Activated T-cell treated with anti-CD3 and anti-CD28 coated beads, Interleukin-2, amount 50 U/mL, for 4 hours (primary cell): ENCODE measurements at regions not wholly inside any gene's neighbourhood (a gene's known extent, or its start where the extent isn't known, plus 50 kb on each side); places are given as distances from the start of the nearest gene placed in this dataset.

Source experiments
- ATAC-seq, 2 donors: fragments of 200-7000 bp; cut with Tn5 transposase; one replicate each; pipeline ENCODE4 v1.10.0; 2021
- DNase-seq: peaks from one replicate; pipeline ENCODE4 v3.0.0-alpha.2; 2020
- H3K27me3 Mint-ChIP-seq: one replicate; pipeline ENCODE4 v1.8.0; 2021; ENCODE audit warnings: low read depth, mixed read lengths
- H3K36me3 Mint-ChIP-seq: one replicate; pipeline ENCODE4 v1.8.0; 2022; ENCODE audit warnings: mixed read lengths; ENCODE audit not compliant: insufficient read depth
- H3K4me1 Mint-ChIP-seq: one replicate; pipeline ENCODE4 v1.8.0; 2021; ENCODE audit warnings: low read depth, mixed read lengths
- H3K4me3 Mint-ChIP-seq: one replicate; pipeline ENCODE4 v1.8.0; 2021; ENCODE audit warnings: mild to moderate bottlenecking, moderate library complexity, mixed read lengths
- H3K9me3 Mint-ChIP-seq: one replicate; pipeline ENCODE4 v1.8.0; 2021; ENCODE audit warnings: mixed read lengths

- ATAC-seq (no peak), DNase-seq (no peak)
- Mint-ChIP-seq H3K9me3 (no peaks in the 10 kb centered on the region), H3K4me1 (no peaks in the 10 kb centered on the region), H3K36me3 (no peaks in the 10 kb centered on the region), H3K27me3 (no peaks in the 10 kb centered on the region), H3K4me3 (no peak overlapping the region)
Measured at GRCh38 chr3:5441401-5441800, 253.9 kb downstream of the EDEM1 start.

GRCh38 chr3:5442106-5442785 is 254.7 kb downstream of the EDEM1 start:
- Mint-ChIP-seq H3K9me3 (no peaks in the 10 kb centered on the region), H3K4me1 (no peaks in the 10 kb centered on the region), H3K27me3 (no peaks in the 10 kb centered on the region), H3K36me3 (no peaks in the 10 kb centered on the region), H3K4me3 (no peak overlapping the region)
- no peak for ATAC-seq
- DNase-seq, result no peak

- no peak for ATAC-seq
Measured at GRCh38 chr3:5442786-5443138, 255.3 kb downstream of the EDEM1 start.

GRCh38 chr3:5444253-5444652 is 256.7 kb downstream of the EDEM1 start:
- no peaks in the 10 kb centered on the region for H3K9me3 Mint-ChIP-seq
- ATAC-seq (no peak), DNase-seq (no peak)
- no peaks in the 10 kb centered on the region for H3K4me1 Mint-ChIP-seq
- H3K27me3 Mint-ChIP-seq, result no peaks in the 10 kb centered on the region
- no peaks in the 10 kb centered on the region for H3K36me3 Mint-ChIP-seq
- H3K4me3 Mint-ChIP-seq, result no peak overlapping the region

More at GRCh38 chr3:5442786-5443138, 255.3 kb downstream of the EDEM1 start:
- no peak for DNase-seq
- no peaks in the 10 kb centered on the region for H3K27me3 Mint-ChIP-seq
- no peaks in the 10 kb centered on the region for H3K36me3 Mint-ChIP-seq
- H3K4me3 Mint-ChIP-seq, result no peak overlapping the region
- no peaks in the 10 kb centered on the region for H3K4me1 Mint-ChIP-seq
- H3K9me3 Mint-ChIP-seq, result no peaks in the 10 kb centered on the region

- no peaks in the 10 kb centered on the region for H3K27me3 Mint-ChIP-seq
- no peaks in the 10 kb centered on the region for H3K4me1 Mint-ChIP-seq
- no peaks in the 10 kb centered on the region for H3K36me3 Mint-ChIP-seq
- H3K9me3 Mint-ChIP-seq, result no peaks in the 10 kb centered on the region
- DNase-seq, result no peak
- no peak overlapping the region for H3K4me3 Mint-ChIP-seq
- ATAC-seq, result no peak
Measured at GRCh38 chr3:5445676-5446201, 258.2 kb downstream of the EDEM1 start.

GRCh38 chr3:5448246-5448645 is 260.7 kb downstream of the EDEM1 start:
- Mint-ChIP-seq H3K4me1 (no peaks in the 10 kb centered on the region), H3K27me3 (no peaks in the 10 kb centered on the region), H3K36me3 (no peaks in the 10 kb centered on the region), H3K9me3 (no peaks in the 10 kb centered on the region), H3K4me3 (no peak overlapping the region)
- ATAC-seq (no peak), DNase-seq (no peak)

GRCh38 chr3:5448816-5449215 is 261.3 kb downstream of the EDEM1 start:
- no peaks in the 10 kb centered on the region for H3K4me1 Mint-ChIP-seq
- H3K4me3 Mint-ChIP-seq, result no peak overlapping the region
- no peak for ATAC-seq
- no peaks in the 10 kb centered on the region for H3K36me3 Mint-ChIP-seq
- no peak for DNase-seq
- H3K9me3 Mint-ChIP-seq, result no peaks in the 10 kb centered on the region
- no peaks in the 10 kb centered on the region for H3K27me3 Mint-ChIP-seq

GRCh38 chr3:5456199-5456598 is 268.7 kb downstream of the EDEM1 start:
- no peaks in the 10 kb centered on the region for H3K4me1 Mint-ChIP-seq
- no peaks in the 10 kb centered on the region for H3K9me3 Mint-ChIP-seq
- H3K27me3 Mint-ChIP-seq, result peaks cover 4% of the 10 kb centered on the region
- DNase-seq, result no peak
- no peak for ATAC-seq
- no peaks in the 10 kb centered on the region for H3K36me3 Mint-ChIP-seq
- H3K4me3 Mint-ChIP-seq, result no peak overlapping the region

GRCh38 chr3:5458526-5458925 is 271.0 kb downstream of the EDEM1 start:
- no peak for DNase-seq
- Mint-ChIP-seq H3K27me3 (peaks cover 4% of the 10 kb centered on the region), H3K4me1 (no peaks in the 10 kb centered on the region), H3K36me3 (no peaks in the 10 kb centered on the region), H3K9me3 (no peaks in the 10 kb centered on the region), H3K4me3 (no peak overlapping the region)
- ATAC-seq, result no peak

GRCh38 chr3:5462086-5462485 is 274.6 kb downstream of the EDEM1 start:
- Mint-ChIP-seq H3K9me3 (no peaks in the 10 kb centered on the region), H3K4me3 (no peak overlapping the region), H3K36me3 (no peaks in the 10 kb centered on the region), H3K27me3 (peaks cover 4% of the 10 kb centered on the region), H3K4me1 (no peaks in the 10 kb centered on the region)
- ATAC-seq (no peak), DNase-seq (no peak)

GRCh38 chr3:5463991-5464390 is 276.5 kb downstream of the EDEM1 start:
- Mint-ChIP-seq H3K36me3 (no peaks in the 10 kb centered on the region), H3K4me3 (no peak overlapping the region), H3K4me1 (no peaks in the 10 kb centered on the region), H3K9me3 (no peaks in the 10 kb centered on the region), H3K27me3 (peaks cover 6% of the 10 kb centered on the region)
- ATAC-seq (no peak), DNase-seq (no peak)

GRCh38 chr3:5464649-5465048 is 277.1 kb downstream of the EDEM1 start:
- no peaks in the 10 kb centered on the region for H3K36me3 Mint-ChIP-seq
- DNase-seq (no peak), ATAC-seq (no peak)
- no peaks in the 10 kb centered on the region for H3K4me1 Mint-ChIP-seq
- peaks cover 6% of the 10 kb centered on the region for H3K27me3 Mint-ChIP-seq
- H3K9me3 Mint-ChIP-seq, result no peaks in the 10 kb centered on the region
- no peak overlapping the region for H3K4me3 Mint-ChIP-seq

GRCh38 chr3:5465183-5465582 is 277.7 kb downstream of the EDEM1 start:
- Mint-ChIP-seq H3K36me3 (no peaks in the 10 kb centered on the region), H3K9me3 (no peaks in the 10 kb centered on the region), H3K27me3 (peaks cover 6% of the 10 kb centered on the region), H3K4me3 (no peak overlapping the region), H3K4me1 (no peaks in the 10 kb centered on the region)
- DNase-seq, result no peak
- ATAC-seq, result no peak

GRCh38 chr3:5466065-5466464 is 278.6 kb downstream of the EDEM1 start:
- H3K27me3 Mint-ChIP-seq, result peaks cover 6% of the 10 kb centered on the region
- H3K4me3 Mint-ChIP-seq, result no peak overlapping the region
- DNase-seq (no peak), ATAC-seq (no peak)
- no peaks in the 10 kb centered on the region for H3K9me3 Mint-ChIP-seq
- no peaks in the 10 kb centered on the region for H3K4me1 Mint-ChIP-seq
- H3K36me3 Mint-ChIP-seq, result no peaks in the 10 kb centered on the region

- DNase-seq, result no peak
- Mint-ChIP-seq H3K27me3 (peaks cover 6% of the 10 kb centered on the region), H3K4me3 (no peak overlapping the region)
Measured at GRCh38 chr3:5466717-5467116, 279.2 kb downstream of the EDEM1 start.

More at GRCh38 chr3:5466717-5467116, 279.2 kb downstream of the EDEM1 start:
- Mint-ChIP-seq H3K36me3 (no peaks in the 10 kb centered on the region), H3K4me1 (no peaks in the 10 kb centered on the region), H3K9me3 (no peaks in the 10 kb centered on the region)
- ATAC-seq, result no peak
